ENCODE measurements at regions not wholly inside any gene's neighbourhood (a gene's known extent, or its start where the extent isn't known, plus 50 kb on each side); places are given as distances from the start of the nearest gene placed in this dataset.
A peak's percentile ranks its signal among the peaks of the same experiment; 100 is the strongest.

DNA sequence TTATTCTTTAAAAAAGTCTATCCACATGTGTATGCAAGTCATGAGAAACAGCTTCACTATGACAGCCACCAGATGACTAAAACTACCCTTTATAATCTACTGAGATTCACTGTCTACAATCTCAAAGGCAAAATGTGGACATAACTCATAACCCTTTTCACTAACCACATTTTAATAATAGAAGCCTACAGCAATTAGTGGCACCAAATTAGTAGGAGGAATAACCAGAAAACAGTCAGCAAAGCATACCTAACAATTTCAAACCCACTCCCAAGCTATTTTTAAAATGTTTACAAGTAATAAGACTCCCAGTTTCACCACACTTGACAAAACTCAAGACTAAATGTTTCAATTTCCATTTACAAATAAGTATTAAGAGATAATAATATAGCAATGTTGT lies 442.9 kb downstream of the PTPRC start:
- Histone ChIP-seq H3K27ac (ENCODE audit: extremely low read depth, low read depth, low read length) (no peak overlapping the region), H3K4me3 (ENCODE audit: low read depth, low read length) (no peak overlapping the region), H3K9me3 (ENCODE audit: control insufficient read depth, insufficient read depth, low read depth, low read length) (no peaks in the 10 kb centered on the region), H3K36me3 (ENCODE audit: control insufficient read depth in 2 of 2, insufficient read depth in 1 of 2, low read length in 2 of 2) (no peaks in the 10 kb centered on the region), H3K4me1 (ENCODE audit: control insufficient read depth, insufficient read depth, low read length) (no peaks in the 10 kb centered on the region)
- ChIA-PET POLR2A (interaction anchor here (0.5 kb wide), 1 partner anchor 146 kb away, joined by 3 read pairs; no protein-coding TSS in a partner anchor), CTCF (interaction anchor here (0.5 to 0.6 kb wide), 2 partner anchors 8 to 466 kb away, joined by 3 to 4 read pairs; no protein-coding TSS in a partner anchor)
- TF ChIP-seq, protein P1, sequence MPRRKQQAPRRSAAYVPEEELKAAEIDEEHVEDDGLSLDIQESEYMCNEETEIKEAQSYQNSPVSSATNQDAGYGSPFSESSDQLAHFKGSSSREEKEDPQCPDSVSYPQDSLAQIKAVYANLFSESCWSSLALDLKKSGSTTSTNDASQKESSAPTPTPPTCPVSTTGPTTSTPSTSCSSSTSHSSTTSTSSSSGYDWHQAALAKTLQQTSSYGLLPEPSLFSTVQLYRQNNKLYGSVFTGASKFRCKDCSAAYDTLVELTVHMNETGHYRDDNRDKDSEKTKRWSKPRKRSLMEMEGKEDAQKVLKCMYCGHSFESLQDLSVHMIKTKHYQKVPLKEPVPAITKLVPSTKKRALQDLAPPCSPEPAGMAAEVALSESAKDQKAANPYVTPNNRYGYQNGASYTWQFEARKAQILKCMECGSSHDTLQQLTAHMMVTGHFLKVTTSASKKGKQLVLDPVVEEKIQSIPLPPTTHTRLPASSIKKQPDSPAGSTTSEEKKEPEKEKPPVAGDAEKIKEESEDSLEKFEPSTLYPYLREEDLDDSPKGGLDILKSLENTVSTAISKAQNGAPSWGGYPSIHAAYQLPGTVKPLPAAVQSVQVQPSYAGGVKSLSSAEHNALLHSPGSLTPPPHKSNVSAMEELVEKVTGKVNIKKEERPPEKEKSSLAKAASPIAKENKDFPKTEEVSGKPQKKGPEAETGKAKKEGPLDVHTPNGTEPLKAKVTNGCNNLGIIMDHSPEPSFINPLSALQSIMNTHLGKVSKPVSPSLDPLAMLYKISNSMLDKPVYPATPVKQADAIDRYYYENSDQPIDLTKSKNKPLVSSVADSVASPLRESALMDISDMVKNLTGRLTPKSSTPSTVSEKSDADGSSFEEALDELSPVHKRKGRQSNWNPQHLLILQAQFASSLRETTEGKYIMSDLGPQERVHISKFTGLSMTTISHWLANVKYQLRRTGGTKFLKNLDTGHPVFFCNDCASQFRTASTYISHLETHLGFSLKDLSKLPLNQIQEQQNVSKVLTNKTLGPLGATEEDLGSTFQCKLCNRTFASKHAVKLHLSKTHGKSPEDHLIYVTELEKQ (tag by site-specific recombination; IDR thresholded peaks at IDR 0.05; ENCODE audit: borderline replicate concordance): no peak
- TF ChIP-seq ZNF184 (tag by site-specific recombination; IDR thresholded peaks at IDR 0.05) (no peak), ZSCAN16 (tag by site-specific recombination; IDR thresholded peaks at IDR 0.05) (no peak), KLF16 (tag by site-specific recombination; IDR thresholded peaks at IDR 0.05) (no peak), ZFP37 (tag by site-specific recombination; IDR thresholded peaks at IDR 0.05) (no peak), ZNF404 (tag by site-specific recombination; IDR thresholded peaks at IDR 0.05) (no peak), ZNF521 (tag by site-specific recombination; IDR thresholded peaks at IDR 0.05) (no peak), ZBTB20 (tag by site-specific recombination; IDR thresholded peaks at IDR 0.05) (no peak), RBAK (tag by site-specific recombination; IDR thresholded peaks at IDR 0.05) (no peak)

- Histone ChIP-seq H3K4me3 (ENCODE audit: low read depth, low read length) (no peak overlapping the region), H3K36me3 (ENCODE audit: control insufficient read depth in 2 of 2, insufficient read depth in 1 of 2, low read length in 2 of 2) (no peaks in the 10 kb centered on the region), H3K27ac (ENCODE audit: extremely low read depth, low read depth, low read length) (no peak overlapping the region), H3K4me1 (ENCODE audit: control insufficient read depth, insufficient read depth, low read length) (no peaks in the 10 kb centered on the region), H3K9me3 (ENCODE audit: control insufficient read depth, insufficient read depth, low read depth, low read length) (no peaks in the 10 kb centered on the region)
- ChIA-PET CTCF (no interaction called here), POLR2A (no interaction called here)
- TF ChIP-seq, protein P2, sequence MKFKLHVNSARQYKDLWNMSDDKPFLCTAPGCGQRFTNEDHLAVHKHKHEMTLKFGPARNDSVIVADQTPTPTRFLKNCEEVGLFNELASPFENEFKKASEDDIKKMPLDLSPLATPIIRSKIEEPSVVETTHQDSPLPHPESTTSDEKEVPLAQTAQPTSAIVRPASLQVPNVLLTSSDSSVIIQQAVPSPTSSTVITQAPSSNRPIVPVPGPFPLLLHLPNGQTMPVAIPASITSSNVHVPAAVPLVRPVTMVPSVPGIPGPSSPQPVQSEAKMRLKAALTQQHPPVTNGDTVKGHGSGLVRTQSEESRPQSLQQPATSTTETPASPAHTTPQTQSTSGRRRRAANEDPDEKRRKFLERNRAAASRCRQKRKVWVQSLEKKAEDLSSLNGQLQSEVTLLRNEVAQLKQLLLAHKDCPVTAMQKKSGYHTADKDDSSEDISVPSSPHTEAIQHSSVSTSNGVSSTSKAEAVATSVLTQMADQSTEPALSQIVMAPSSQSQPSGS (tag by site-specific recombination; IDR thresholded peaks at IDR 0.05; ENCODE audit: low read depth): peak; percentile 77; the same call in 1 of the 2 replicates
- no peak for TF ChIP-seq ZNF140 (tag by site-specific recombination; IDR thresholded peaks at IDR 0.05)
These were observed 444.0 kb downstream of the PTPRC start for GRCh38 chr1:199082778-199083389.

DNA sequence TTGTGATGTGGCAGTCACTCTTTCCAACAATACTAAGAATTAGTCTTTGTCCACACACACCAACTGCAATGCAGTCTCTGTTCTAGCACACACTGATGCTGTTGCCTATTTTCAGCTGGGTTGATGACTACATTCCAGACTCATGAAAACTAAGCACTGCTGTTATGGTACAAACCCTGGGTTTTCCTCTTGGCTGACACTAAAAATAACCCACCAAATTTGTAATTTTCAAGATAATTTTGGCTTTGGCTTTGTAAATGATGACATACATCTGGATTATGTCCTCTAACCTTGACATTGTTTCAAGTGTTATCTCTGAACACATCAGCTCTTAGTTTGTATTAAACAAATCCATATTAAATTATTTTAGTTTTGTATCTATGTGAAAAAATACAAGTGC lies 444.8 kb downstream of the PTPRC start:
- no peaks in the 10 kb centered on the region for H3K9me3 ChIP-seq (ENCODE audit: control insufficient read depth, insufficient read depth, low read depth, low read length)
- POLR2A ChIA-PET: no interaction called here
- H3K27ac ChIP-seq (ENCODE audit: extremely low read depth, low read depth, low read length): no peak overlapping the region
- H3K36me3 ChIP-seq (ENCODE audit: control insufficient read depth in 2 of 2, insufficient read depth in 1 of 2, low read length in 2 of 2): no peaks in the 10 kb centered on the region
- no peaks in the 10 kb centered on the region for H3K4me1 ChIP-seq (ENCODE audit: control insufficient read depth, insufficient read depth, low read length)
- TF ChIP-seq ZNF776 (tag by site-specific recombination; IDR thresholded peaks at IDR 0.05; ENCODE audit: borderline replicate concordance) (no peak), ZFP69B (tag by site-specific recombination; IDR thresholded peaks at IDR 0.05) (no peak), KLF9 (tag by site-specific recombination; IDR thresholded peaks at IDR 0.05; ENCODE audit: low read depth) (no peak), ZNF518A (tag by site-specific recombination; conservative IDR thresholded peaks at IDR 0.05; ENCODE audit: low read depth) (no peak), BCL11A (tag by site-specific recombination; IDR thresholded peaks at IDR 0.05; ENCODE audit: low read depth) (no peak)
- H3K4me3 ChIP-seq (ENCODE audit: low read depth, low read length): no peak overlapping the region
- CTCF ChIA-PET: interaction anchor here (1.0 kb wide), 1 partner anchor 30 kb away, joined by 3 read pairs; no protein-coding TSS in a partner anchor

All from HEK293 (cell line).